Ishikawa (cell line): ENCODE measurements at regions not wholly inside any gene's neighbourhood (a gene's known extent, or its start where the extent isn't known, plus 50 kb on each side); places are given as distances from the start of the nearest gene placed in this dataset.

Experiments used
- CEBPB ChIP-seq: IDR thresholded peaks from 2 replicates; pipeline ENCODE4 v1.6.1; 2012
- CREB1 ChIP-seq: IDR thresholded peaks from 2 replicates; pipeline ENCODE4 v1.6.1; 2012; ENCODE audit warnings: low read depth
- EP300 ChIP-seq: IDR thresholded peaks from 2 replicates; pipeline ENCODE4 v1.6.1; 2012; ENCODE audit warnings: borderline replicate concordance
- FOXM1 ChIP-seq: IDR thresholded peaks from 2 replicates; pipeline ENCODE4 v1.6.1; 2012; ENCODE audit warnings: low read depth, borderline replicate concordance
- MAX ChIP-seq: IDR thresholded peaks from 2 replicates; pipeline ENCODE4 v1.6.1; 2012
- RAD21 ChIP-seq: IDR thresholded peaks from 2 replicates; pipeline ENCODE4 v1.6.1; 2012; ENCODE audit warnings: low read depth
- REST ChIP-seq: IDR thresholded peaks from 2 replicates; pipeline ENCODE4 v1.6.1; 2012; ENCODE audit warnings: low read depth, mild to moderate bottlenecking
- USF1 ChIP-seq: IDR thresholded peaks from 2 replicates; pipeline ENCODE4 v1.6.1; 2012
- YY1 ChIP-seq: IDR thresholded peaks from 2 replicates; pipeline ENCODE4 v1.6.1; 2012; ENCODE audit warnings: low read depth

- no peak for TF ChIP-seq YY1
- TF ChIP-seq USF1: no peak
- no peak for TF ChIP-seq EP300
- no peak for TF ChIP-seq REST
- no peak for TF ChIP-seq CREB1
- no peak for TF ChIP-seq FOXM1
- TF ChIP-seq MAX: no peak
- TF ChIP-seq RAD21: no peak
- no peak for TF ChIP-seq CEBPB
These were observed 65.9 kb upstream of the RGPD4 start for GRCh38 chr2:107760620-107761364.
